IMR-90 (cell line): ENCODE measurements at regions not wholly inside any gene's neighbourhood (a gene's known extent, or its start where the extent isn't known, plus 50 kb on each side); places are given as distances from the start of the nearest gene placed in this dataset.

Experiments
- NFE2L2 ChIP-seq: fragments of 150-350 bp; IDR thresholded peaks from 2 replicates; pipeline ENCODE4 v1.6.1; 2016; ENCODE audit warnings: low read depth, mild to moderate bottlenecking, low read length
- POLR2A ChIP-seq: IDR thresholded peaks from 2 replicates; pipeline ENCODE4 v1.6.1; 2012; ENCODE audit warnings: mild to moderate bottlenecking, low read depth, low read length
- TF ChIP-seq, protein P1 (sequence below): conservative IDR thresholded peaks from 2 replicates; pipeline ENCODE4 v1.5.1; 2012; ENCODE audit warnings: mild to moderate bottlenecking, low read depth, low read length, improper control_type of control experiment

- no peak for TF ChIP-seq POLR2A
- no peak for TF ChIP-seq NFE2L2
- TF ChIP-seq, protein P1, sequence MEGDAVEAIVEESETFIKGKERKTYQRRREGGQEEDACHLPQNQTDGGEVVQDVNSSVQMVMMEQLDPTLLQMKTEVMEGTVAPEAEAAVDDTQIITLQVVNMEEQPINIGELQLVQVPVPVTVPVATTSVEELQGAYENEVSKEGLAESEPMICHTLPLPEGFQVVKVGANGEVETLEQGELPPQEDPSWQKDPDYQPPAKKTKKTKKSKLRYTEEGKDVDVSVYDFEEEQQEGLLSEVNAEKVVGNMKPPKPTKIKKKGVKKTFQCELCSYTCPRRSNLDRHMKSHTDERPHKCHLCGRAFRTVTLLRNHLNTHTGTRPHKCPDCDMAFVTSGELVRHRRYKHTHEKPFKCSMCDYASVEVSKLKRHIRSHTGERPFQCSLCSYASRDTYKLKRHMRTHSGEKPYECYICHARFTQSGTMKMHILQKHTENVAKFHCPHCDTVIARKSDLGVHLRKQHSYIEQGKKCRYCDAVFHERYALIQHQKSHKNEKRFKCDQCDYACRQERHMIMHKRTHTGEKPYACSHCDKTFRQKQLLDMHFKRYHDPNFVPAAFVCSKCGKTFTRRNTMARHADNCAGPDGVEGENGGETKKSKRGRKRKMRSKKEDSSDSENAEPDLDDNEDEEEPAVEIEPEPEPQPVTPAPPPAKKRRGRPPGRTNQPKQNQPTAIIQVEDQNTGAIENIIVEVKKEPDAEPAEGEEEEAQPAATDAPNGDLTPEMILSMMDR = no peak
Measured at GRCh38 chr2:107364361-107364950, 462.2 kb upstream of the RGPD4 start.
